Kidney epithelial cell (primary cell): ENCODE measurements at regions not wholly inside any gene's neighbourhood (a gene's known extent, or its start where the extent isn't known, plus 50 kb on each side); places are given as distances from the start of the nearest gene placed in this dataset.
"Not testable (repeated sequence)": the region's sequence is repeated elsewhere in the genome, so short reads cannot be mapped to it uniquely, and the experiment has no call there.

ENCODE experiments used
- DNase-seq: peaks from one replicate; pipeline ENCODE4 v3.0.0-alpha.2; 2010; ENCODE audit warnings: low read depth
- H3K27me3 ChIP-seq: 2 replicates; pipeline ENCODE4 v1.6.0; 2011; ENCODE audit warnings: low read length; ENCODE audit not compliant: control insufficient read depth, insufficient read depth
- H3K36me3 ChIP-seq: 2 replicates; pipeline ENCODE4 v1.5.1; 2011; ENCODE audit warnings: low read length; ENCODE audit not compliant: control insufficient read depth, insufficient read depth
- H3K4me3 ChIP-seq: 2 replicates; pipeline ENCODE4 v1.5.1; 2011; ENCODE audit warnings: low read depth, mild to moderate bottlenecking, control low read depth, low read length
- CTCF ChIP-seq: IDR thresholded peaks from 2 replicates; pipeline ENCODE4 v1.5.1; 2011; ENCODE audit warnings: mild to moderate bottlenecking, moderate library complexity, low read length, control low read depth, inconsistent platforms; ENCODE audit not compliant: insufficient read depth, poor library complexity, severe bottlenecking

DNA sequence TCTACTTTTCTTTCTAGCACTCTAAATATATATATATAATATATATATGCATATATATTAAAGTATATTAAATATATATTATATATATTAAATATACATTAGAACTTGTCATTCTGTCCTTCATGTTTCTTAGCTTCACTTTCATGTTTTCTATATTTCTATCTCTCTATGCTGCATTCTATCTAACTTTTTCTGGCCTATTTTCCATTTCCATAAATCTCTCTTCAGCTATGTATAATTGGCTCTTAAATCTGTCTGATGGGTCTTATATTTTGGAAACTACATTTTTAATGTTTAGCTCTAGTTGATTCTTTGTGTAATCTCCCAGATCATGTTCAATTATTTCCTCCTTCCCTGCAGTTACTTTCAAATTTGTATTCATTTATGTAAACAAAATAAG is 72.2 kb downstream of the MTNR1B start:
- no peaks in the 10 kb centered on the region for H3K27me3 ChIP-seq
- DNase-seq, result no peak
- no peak for TF ChIP-seq CTCF
- no peak overlapping the region for H3K4me3 ChIP-seq
- H3K36me3 ChIP-seq, result no peaks in the 10 kb centered on the region

DNA sequence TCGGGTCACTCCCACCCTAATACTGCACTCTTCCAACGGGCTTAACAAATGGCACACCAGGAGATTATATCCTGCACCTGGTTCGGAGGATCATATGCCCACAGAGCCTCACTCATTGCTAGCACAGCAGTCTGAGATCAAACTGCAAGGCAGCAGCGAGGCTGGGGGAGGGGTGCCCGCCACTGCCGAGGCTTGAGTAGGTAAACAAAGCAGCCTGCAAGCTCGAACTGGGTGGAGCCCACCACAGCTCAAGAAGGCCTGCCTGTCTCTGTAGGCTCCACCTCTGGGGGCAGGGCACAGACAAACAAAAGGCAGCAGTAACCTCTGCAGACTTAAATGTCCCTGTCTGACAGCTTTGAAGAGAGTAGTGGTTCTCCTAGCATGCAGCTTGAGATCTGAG is 73.7 kb downstream of the MTNR1B start:
- not testable (repeated sequence) for H3K4me3 ChIP-seq, H3K36me3 ChIP-seq, H3K27me3 ChIP-seq, DNase-seq

DNA sequence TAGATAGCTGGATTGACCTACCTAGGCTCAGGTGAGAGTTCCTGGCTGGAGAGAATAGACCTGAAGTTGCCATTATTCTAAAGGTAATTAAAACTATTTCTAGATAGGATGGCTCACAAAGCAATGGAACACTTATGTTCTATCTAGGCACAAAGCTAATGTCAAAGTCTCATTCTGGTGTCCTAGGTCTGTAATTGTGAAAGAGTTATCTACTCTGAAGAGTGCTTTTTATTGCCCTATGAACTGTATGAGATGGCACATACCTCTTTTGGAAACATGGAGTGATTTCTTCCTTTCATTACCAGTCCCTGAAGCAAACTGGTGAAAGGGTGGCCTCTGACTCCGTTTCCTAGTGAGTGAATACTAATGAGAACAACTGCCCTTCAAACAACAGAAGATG is 80.3 kb downstream of the MTNR1B start:
- no peak for TF ChIP-seq CTCF
- no peak overlapping the region for H3K4me3 ChIP-seq

GRCh38 chr11:93051186-93051585 is 81.7 kb downstream of the MTNR1B start:
- DNase-seq, result no peak
- no peak for TF ChIP-seq CTCF
- no peaks in the 10 kb centered on the region for H3K27me3 ChIP-seq

More for the DNA sequence above, 80.3 kb downstream of the MTNR1B start:
- no peak for DNase-seq
- H3K36me3 ChIP-seq, result no peaks in the 10 kb centered on the region
- H3K27me3 ChIP-seq, result no peaks in the 10 kb centered on the region

GRCh38 chr11:93053864-93054263 is 84.4 kb downstream of the MTNR1B start:
- TF ChIP-seq CTCF, result no peak
- no peak for DNase-seq
- H3K4me3 ChIP-seq, result no peak overlapping the region
- no peaks in the 10 kb centered on the region for H3K36me3 ChIP-seq
- H3K27me3 ChIP-seq, result no peaks in the 10 kb centered on the region

More at GRCh38 chr11:93051186-93051585, 81.7 kb downstream of the MTNR1B start:
- Histone ChIP-seq H3K4me3 (no peak overlapping the region), H3K36me3 (no peaks in the 10 kb centered on the region)

DNA sequence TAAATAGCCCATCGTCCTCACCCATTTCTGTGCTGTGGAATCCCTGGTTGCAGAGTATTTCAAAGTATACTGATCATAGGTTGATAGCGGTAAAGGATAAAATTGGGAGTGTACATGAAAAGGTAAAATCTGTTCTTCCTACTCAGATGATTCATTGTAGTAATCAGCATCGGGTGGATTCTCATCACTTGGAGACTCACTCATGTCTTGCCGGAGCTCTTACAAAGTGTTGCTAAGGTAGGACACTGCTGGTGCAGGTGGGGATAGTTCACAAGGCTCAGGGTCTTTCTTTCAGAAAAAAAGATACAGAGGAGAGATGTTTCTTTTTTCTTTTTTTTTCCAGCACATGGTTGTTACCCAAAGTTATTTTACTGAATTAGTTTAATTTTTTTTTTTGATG is 84.8 kb downstream of the MTNR1B start:
- H3K27me3 ChIP-seq, result no peaks in the 10 kb centered on the region
- TF ChIP-seq CTCF, result no peak
- no peak overlapping the region for H3K4me3 ChIP-seq
- no peak for DNase-seq
- no peaks in the 10 kb centered on the region for H3K36me3 ChIP-seq
